HG03196 (cell line): ENCODE measurements at regions not wholly inside any gene's neighbourhood (a gene's known extent, or its start where the extent isn't known, plus 50 kb on each side); places are given as distances from the start of the nearest gene placed in this dataset.

Experiments
- ATAC-seq: cut with Tn5 transposase; IDR thresholded peaks from one replicate; pipeline ENCODE4 v1.9.1; 2021; ENCODE audit not compliant: unreplicated experiment

DNA sequence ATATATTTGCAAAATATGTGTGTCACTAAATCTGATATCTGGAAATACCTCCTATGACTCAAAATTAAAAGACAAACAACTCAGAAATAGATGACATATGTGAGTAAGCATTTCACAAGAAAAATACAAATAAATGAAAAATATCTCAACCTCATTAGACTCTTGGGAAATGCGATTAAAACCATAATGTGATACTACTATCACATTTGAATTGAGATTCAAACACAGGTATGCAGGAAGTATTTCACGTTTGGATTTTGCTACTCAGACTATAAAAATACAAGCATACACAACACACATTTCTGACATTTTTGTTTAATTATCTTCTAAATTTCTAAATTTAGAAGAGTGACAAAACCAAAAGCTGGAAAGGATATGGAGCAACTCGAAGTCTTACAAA is 811.9 kb upstream of the LRRC4C start:
- ATAC-seq, result no peak

DNA sequence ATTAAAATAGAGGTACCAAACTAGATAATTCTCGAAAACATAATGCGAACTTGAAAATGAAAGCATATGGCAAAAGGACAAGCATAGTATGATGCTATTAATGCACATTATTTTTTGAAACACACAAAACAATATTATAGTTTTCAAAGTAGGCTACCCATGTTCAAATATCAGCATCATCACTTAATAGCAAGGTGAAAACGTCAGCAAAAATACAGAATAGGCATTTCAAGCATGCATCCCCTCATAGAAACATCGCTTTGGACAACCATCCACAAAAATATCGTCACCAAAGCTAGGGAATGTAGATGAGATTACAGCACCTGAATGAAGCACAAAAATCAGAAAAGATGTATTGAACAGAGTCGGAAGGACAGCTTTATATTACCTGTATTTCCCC is 814.5 kb upstream of the LRRC4C start:
- no peak for ATAC-seq

DNA sequence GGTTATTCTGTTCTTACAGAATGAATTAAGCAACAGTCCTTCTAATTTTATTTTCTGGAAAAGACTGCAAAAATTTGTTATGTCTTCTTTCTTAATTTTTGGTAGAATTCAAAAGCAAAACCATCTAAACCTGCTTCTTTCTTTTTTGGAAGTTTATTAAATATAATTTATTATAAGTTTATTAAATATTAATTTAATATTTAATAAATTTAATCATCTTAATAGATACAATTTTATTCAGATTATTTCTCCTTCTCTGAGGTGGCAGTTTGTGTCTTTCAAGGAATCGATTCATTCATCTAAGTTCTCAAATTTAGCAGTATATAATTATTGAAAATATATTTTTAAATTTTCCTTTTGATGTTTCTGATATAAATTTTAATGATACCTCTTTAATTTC is 837.5 kb upstream of the LRRC4C start:
- no peak for ATAC-seq

DNA sequence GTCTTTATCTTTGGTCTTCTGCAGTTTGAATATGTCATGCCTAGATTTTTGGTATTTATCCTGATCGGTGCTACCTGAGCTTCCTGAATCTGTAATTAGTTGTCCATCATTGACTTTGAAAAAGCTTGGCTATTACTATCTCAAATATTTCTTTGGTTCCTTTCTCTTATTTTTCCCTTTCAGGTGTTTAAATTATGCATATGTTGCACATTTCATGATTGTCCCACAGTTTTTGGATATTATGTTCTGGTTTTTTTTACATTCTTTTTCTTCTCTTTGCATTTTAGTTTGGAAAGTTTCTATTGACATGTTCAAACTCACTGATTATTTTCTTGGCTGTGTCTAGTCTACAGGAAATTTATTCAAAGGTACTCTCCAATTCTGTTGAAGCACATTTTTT is 840.3 kb upstream of the LRRC4C start:
- ATAC-seq, result no peak

DNA sequence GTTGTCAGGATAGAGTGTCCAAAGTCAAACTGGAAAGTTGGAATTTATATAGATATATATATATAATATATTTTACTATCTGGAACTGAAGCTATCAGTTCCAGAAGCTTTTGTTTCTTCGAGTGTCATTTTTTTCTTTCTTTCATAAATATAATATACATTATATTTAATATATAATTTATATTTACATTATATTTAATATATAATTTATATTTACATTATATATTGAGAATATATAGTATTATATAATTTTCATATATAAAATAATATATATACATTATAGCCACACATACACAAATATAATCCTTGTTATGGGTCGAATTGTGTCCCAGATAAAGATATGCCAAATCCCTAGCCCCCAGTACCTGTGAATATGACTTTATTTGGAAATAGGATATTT is 842.3 kb upstream of the LRRC4C start:
- no peak for ATAC-seq

DNA sequence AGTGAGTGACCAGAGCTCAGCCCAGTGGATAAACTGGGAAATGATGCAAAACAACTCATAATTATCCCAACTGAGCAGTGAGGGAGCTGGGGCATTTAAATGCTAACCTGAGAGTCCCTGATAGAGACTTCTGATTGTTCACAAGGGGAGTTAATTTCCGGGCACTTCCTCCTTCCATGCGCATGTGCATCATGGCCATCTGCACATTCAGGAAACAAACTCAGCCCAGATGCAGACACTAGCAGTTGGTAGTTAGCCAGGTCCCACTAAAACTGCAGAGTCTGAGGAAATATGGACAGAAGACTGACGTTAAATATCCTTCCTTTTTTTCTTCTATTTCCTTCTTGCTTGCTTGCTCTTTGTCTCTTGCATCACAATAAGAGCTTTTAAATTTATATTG is 852.1 kb upstream of the LRRC4C start:
- ATAC-seq, result no peak

DNA sequence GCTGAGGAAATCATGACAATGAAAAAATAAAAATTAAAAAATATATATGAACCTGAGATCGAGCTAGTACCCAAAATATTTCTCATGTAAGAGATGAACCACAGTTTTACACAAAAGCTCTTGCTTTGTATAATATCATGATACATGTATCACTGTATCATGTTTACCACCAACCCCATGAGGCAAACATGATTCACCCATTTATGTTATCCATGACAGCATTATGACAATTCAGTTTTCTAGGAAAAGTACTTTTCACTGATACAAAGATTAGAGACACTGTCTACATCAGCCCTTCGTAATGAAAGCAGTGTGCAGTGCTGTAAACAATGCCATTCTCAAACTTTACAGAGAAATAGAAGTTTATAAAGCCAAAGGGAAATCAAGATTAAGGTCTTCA is 852.5 kb upstream of the LRRC4C start:
- ATAC-seq, result no peak

DNA sequence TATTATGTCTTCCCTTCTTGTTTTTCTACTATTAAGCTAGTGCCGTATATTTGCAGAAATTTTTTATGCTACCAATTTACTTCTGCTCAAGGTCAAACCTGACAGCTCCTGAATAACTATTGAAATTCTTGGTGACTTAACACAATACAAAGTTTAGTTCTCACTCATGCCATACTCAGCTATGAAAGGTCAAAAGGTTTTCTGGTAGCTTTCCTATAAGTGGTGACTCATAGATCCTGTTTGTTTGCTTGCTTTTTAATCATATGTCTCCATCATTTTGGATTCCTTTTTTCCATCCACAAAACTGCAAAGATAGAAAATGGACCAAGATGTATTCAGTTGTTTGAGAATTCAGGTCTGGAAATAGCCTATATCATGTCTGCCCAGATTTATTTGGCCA is 855.8 kb upstream of the LRRC4C start:
- no peak for ATAC-seq

DNA sequence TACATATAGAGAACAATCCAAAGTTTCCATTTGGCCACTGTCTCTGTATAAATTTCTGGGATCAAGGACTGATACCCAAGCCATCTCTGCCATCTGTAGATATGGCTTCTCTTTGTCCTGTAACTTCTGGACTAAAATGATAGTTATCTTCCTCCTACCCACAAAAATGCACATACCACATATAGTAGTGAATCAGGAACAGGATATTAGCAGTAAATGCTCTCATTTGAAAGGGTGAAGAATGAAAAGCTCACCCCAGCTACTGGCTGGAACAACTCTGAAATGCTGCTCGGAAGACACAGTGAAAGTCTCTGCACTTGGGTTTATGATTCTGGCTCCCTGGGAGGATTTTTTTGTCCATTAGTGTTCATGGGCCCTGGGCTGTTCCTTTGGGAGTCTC is 856.4 kb upstream of the LRRC4C start:
- no peak for ATAC-seq

DNA sequence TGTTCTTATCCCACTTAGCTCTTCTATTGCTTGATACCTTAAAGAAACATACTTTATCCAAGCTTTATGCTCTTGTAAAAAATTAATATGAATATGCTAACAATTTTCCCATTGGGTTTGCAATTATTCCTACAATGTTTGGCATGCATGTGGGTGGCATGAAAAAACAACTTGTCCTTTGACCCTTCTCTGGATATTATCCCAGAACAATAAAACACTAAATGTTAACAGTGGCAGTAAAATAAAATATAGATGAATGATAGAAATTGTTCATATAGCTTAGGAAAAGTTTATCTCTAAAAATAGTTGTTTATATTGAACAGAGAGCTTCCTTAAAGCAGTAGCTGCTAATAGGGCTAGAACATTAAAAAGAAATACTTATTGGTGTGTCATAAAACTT is 860.5 kb upstream of the LRRC4C start:
- no peak for ATAC-seq

DNA sequence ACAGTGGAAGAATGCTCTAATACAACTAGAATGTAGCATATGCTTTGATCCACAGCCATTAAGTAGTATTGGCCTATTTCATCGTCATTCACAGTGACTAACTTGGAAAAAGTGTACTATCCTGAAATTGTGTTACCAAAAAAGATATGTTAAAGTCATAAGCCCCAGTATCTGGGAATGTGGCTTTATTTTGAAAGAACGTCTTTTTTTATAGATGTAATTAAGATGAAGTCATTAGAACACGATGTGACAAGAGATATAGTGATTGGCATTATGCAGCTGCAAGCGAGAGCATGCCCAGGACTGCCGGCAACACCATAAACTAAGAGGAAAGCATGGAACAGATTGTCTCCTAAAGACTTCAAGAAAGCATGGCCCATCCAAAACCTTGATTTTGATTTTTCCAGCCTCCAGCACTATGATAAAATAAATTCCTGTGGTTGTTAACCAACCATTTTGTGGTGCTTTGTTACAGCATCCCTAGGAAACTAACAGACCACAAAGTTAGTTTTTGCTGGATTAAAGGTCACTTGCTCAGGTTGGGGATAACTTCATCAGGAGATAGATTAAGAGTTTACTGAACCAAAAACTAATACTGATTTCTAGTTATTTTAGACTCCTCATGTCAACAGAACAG is 870.6 kb upstream of the LRRC4C start:
- ATAC-seq, result no peak

DNA sequence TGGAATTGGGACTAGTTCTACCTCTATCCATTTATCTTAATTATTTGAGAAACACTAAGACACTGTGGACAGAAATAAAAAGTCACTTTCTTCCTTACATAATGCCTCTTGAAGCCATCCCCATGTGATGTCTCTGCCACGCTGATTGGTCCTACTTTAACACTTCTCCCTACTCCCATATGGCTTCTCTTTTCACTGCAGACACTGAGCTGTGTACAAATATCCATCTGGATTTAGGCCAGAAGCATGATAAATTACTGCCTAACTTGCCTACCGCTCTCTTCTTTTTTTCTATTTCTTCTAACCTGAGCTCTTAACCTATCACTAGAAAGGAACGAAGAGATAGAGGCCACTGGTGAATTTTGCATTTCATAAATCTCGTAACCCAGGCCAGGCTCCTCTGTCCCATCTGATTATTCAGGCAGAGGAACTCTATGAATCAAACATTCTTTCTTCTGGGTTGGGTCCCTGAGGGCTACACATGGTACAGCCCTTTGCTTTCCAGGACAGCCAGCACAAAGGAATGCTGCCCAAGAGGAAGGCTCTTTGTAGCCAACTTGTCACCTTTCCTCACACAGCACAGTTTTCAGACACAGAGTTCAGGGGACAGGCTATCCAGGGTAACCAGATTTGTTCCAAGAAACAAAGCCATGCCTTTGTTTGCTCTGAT is 878.5 kb upstream of the LRRC4C start:
- no peak for ATAC-seq

DNA sequence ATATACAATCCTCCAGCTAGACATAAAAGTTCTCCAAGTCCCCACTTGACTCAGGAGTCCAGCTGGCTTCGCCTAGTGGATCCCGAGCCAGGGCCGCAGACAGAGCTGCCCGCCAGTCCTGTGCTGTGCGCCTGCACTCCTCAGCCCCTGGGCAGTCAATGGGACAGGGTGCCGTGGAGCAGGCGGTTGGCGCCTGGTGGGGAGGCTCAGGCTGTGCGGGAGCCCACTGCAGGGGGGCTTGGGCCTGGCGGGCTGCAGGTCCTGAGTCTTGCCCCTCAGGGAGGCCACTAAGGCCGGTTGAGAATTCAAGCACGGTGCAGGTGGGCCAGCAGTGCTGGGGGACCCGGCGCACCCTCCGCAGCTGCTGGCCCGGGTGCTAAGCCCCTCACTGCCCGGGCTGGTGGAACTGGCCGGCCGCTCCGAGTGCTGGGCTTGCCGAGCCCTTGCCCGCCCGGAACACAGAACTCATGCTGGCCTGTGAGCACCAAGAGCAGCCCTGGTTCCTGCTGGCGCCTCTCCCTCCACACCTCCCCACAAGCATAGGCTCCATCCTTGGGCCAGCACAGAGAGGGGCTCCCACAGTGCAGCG is 884.8 kb upstream of the LRRC4C start:
- ATAC-seq, result no peak

DNA sequence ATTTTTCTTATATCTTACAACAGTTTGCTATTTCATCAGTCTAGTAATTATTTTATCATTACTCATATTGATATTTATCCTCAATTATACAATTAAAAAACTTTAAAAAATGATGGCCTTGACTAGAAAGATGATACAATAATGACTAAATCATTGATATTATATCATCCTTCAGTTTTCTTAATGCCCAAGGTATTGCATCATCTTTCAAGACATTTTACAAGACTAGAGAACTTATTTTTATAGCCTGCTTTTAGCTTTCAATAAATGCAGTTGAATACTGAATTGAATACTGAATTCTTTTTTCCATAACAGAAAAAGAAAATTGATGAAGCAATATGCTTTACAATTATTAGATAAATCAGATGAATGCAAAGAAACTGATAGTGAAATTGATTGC is 886.5 kb upstream of the LRRC4C start:
- no peak for ATAC-seq

DNA sequence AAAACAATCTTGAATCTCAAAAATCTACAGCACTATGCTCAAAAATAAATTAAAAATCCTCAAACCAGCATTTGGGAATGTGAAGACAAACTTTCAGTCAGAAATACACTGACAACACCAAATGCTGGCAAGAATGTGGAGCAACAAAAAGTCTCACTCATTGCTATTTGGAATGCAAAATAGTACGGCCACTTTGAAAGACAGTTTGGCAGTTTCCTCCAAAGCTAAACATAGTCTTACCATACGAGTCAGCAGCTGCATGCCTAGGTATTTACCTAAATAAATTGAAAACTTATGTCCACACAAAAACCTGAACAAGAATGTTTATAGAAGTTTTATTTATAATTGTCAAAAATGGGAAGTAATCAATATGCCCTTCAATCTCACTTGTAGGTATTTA is 904.2 kb upstream of the LRRC4C start:
- ATAC-seq, result no peak

DNA sequence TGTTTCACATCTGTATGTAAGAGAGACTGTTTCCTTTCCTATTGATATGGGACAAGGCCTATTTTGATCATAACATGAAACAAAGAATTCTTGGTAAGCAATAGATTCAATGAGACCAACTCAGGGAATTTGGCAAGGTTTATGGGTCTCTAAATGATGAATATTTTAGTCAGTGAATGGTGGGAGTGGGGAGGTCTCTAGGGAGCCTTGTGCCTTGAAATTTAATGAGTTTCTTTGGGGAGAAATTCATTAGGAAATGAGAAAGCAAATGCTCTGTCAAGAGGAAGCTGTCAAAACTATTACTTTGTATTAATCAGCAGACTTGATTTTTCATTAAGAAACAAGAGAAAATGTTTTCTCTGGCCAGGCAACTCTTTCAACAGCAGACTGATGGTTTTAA is 921.7 kb upstream of the API5 start:
- ATAC-seq, result no peak

DNA sequence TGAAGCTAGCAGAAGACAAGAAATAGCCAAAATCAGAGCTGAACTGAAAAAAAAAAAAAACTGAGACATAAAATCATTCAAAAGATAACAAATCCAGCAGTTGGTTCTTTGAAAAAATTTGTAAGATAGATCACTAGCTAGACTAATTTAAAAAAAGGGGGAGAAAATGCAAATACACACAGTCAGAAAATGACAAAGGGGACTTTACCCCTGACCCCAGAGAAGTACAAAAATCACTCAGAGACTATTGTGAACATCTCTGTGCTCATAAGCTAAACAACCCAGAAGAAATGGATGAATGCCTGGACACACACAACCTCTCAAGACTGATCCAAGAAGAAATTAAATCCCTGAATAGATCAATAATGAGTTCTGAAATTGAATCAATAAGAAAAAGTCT is 914.3 kb upstream of the API5 start:
- ATAC-seq, result no peak

DNA sequence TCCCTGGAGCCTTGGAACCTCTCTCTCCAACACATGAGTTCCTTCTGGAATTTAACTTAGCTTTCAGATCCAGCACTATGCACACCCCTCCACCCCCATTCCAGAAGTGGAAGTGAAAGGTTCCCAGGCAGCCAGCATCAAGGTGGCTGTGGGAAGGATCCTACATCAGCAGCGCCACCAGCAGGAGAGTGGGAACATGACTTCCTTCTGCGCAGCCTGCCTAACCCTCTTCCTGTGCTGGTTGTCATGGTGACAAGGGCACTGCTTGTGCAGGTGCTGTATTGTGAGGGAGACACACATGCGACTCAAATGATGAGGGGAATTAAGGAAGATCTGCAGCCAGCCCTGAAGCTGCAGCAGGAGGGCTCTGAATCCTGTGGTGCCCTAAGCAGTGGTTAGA is 904.5 kb upstream of the API5 start:
- no peak for ATAC-seq

DNA sequence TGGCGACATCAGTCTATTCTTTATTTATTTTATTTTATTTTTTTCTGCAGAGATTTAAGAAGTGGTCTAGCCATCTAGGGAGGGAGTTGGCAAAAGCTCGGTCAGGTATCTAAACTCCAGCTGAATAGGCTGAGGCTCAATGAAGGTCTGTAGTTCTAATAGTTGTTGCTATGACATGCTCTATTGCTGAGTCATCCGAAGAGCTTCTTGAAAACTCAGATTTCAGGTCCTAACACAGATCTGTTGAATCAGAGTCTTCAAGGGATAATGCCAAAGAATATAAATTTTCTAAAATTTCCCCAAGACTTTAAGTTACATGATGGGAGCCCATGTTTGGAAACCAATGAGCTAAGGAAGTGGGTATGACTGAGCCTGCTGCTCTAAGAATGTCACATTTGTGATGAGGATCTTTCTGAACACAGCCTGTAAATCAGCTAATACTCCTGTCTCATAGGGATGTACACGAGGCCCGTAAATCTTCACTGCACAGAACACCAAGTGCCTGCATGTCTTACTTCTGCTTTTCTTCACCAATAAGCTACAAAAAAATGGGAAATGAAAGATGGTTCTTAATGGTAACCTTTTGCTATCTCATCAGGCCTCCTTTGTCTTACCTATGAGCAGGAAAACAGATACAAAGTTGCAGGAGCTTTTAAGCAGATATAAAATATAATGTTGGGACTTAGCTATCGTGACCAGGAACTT is 901.4 kb upstream of the API5 start:
- no peak for ATAC-seq

DNA sequence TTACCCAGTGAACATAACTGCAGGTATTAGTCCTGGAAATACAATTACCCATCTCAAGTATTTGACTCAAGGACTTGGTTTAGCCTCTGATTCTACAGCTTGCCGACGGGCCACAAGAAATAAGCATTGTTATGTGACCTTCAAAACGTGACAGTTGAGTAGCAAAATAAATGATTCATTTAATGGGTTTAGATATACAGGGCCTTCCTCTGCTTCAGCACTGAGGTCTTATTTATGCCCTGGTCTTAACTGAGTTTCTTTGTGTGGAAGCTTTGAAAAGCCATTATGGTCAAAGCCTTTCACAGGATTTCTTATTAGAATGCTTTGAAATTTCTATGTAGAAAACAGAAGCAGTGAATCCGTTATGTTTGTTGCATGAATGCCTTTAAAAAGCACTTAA is 899.2 kb upstream of the API5 start:
- ATAC-seq, result no peak

DNA sequence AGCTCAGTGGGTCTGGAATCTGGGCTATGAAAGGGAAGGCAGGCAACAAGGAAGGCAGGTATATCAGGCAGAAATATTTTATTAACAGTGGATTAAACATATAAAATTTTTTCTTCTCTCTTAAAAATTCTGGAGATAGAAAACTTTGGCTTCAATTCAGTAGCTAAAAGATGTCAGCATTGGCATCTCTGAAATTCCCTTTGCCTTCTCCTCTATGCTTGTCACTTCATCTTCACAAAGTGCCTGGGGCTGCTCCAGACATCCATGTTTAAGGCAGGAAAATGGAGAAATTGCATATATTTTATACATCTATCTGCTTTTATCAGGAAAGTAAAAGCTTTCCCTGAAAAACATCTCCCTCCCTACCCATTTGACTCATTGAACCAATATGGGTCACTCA is 894.1 kb upstream of the API5 start:
- ATAC-seq, result no peak

DNA sequence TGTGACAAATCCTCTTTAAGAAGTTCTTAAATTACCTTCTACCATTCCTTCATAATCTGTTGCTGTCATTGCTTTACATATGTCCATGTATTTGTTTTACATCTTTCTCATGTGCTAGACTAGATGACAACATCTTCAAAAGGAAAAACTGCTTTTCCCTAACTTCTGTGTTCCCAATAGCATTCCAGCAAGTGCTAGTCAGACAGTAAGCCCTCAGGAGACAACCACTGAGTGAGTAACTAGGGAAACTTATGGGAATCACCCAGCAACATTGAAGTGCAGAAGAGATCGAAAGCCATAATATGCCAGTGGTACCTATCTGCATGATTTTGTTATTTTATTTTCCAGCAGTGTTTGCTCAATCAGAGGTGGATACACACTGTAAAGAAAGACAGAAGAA is 889.7 kb upstream of the API5 start:
- no peak for ATAC-seq
